Activated T-cell treated with anti-CD3 and anti-CD28 coated beads for 24 hours (primary cell): ENCODE measurements at regions not wholly inside any gene's neighbourhood (a gene's known extent, or its start where the extent isn't known, plus 50 kb on each side); places are given as distances from the start of the nearest gene placed in this dataset.

Experiments used
- DNase-seq: peaks from one replicate; pipeline ENCODE4 v3.0.0-alpha.2; 2020; ENCODE audit warnings: low read depth

DNA sequence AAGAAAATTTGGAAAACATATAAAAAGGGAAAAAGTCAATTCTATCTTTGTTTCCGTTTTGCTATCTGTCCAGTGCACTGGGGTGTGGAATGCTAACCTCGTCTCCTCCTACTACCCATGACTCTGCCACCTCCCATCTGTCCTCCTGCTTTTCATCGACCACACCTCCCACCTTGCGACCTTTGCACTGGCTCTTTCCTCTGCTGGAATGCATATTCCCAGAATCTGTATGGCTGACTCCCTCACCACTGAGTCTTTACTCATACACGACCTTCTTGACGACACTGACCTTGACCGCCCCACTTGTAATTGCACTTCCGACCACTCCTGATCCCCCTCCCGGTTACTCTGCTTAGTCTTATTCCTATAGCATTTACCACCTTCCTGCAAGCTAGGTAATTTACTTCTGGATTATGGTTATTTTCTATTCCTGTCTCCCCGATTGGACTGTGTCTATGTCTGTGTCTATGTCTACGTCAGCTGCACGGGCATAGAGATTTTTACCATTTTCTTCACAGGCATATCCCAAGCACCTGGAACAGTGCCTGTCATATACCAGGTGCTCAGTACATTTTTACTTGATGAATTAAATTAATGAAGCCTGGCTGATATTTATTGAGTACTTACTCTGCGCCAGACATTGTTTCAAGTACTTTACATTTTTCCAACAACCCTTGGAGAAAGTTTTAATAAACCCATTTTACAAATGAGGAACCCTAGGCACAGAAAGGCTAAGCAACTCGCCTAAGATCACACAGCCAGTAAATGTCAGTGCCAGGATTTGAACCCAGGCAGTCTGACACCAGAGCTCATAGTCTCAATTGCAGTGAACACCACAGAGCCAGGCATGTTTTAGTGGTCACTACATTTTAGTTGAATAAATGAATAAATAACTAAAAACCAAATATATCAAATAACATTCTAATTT lies 54.0 kb upstream of the SLC22A11 start:
- no peak for DNase-seq

DNA sequence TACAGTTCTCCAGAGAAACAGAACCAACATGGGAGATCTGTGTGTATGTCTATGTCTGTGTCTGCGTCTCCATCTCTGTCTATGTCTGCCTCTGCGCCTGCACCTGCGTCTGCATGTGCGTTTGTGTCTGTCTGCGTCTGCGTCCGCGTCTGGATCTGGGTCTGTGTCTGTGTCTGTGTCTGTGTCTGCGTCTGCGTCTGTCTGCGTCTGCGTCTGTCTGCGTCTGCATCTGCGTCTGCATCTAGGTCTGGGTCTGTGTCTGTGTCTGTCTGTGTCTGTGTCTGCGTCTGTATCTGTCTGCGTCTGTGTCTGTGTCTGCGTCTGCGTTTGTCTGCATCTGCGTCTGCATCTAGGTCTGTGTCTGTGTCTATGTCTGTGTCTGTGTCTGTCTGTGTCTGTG lies 53.1 kb upstream of the SLC22A11 start:
- no peak for DNase-seq

- no peak for DNase-seq
Observed at GRCh38 chr11:64503186-64503753, 52.5 kb upstream of the SLC22A11 start.

DNA sequence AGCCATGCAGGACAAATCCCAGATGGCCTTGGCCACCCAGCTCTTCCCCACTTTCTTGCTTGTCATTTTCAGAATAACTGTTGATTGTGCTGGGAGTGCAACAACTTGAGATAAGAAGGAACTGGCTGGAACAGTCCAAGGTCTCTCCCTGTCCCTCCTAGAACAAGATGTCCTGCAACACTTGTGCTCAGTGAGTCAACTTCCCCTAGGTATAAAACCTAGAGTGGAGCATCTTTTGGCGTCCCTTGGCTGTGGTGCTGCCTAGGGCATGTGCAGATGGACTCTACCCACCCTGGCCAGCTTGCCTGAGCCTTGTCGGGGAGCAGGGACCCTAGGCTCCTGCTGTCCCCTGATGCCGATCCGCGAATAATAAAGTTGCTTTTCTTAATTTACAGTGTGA lies 50.7 kb upstream of the SLC22A11 start:
- no peak for DNase-seq
